Stomach smooth muscle (tissue), 2 donors: ENCODE measurements at regions not wholly inside any gene's neighbourhood (a gene's known extent, or its start where the extent isn't known, plus 50 kb on each side); places are given as distances from the start of the nearest gene placed in this dataset.
"Not testable (repeated sequence)": the region's sequence is repeated elsewhere in the genome, so short reads cannot be mapped to it uniquely, and the experiment has no call there.

ENCODE experiments used
- H3K27ac ChIP-seq: one replicate; pipeline ENCODE4 v1.7.0; 2013; ENCODE audit warnings: mild to moderate bottlenecking, low read length, inconsistent platforms
- H3K27me3 ChIP-seq, 2 donors: one replicate each; pipeline ENCODE4 v1.7.0; 2013; ENCODE audit warnings: low read length in 2 of 2; ENCODE audit not compliant: insufficient read depth in 2 of 2, control insufficient read depth in 1 of 2
- H3K36me3 ChIP-seq, 2 donors: one replicate each; pipeline ENCODE4 v1.7.0; 2013; ENCODE audit warnings: low read length in 2 of 2; ENCODE audit not compliant: control insufficient read depth in 2 of 2, insufficient read depth in 2 of 2
- H3K4me1 ChIP-seq: one replicate; pipeline ENCODE4 v1.7.0; 2013; ENCODE audit warnings: low read length; ENCODE audit not compliant: control insufficient read depth, insufficient read depth
- H3K4me3 ChIP-seq, 2 donors: one replicate each; pipeline ENCODE4 v1.7.0; 2013; ENCODE audit warnings: low read length in 2 of 2
- H3K9ac ChIP-seq, 2 donors: one replicate each; pipeline ENCODE4 v1.7.0; 2013; ENCODE audit warnings: low read length in 2 of 2, mild to moderate bottlenecking in 1 of 2
- H3K9me3 ChIP-seq, 2 donors: one replicate each; pipeline ENCODE4 v1.7.0; 2013; ENCODE audit warnings: low read length in 2 of 2; ENCODE audit not compliant: control insufficient read depth in 2 of 2
- donor health status: healthy.
- donor health status: Pancreatic carcinoma.

DNA sequence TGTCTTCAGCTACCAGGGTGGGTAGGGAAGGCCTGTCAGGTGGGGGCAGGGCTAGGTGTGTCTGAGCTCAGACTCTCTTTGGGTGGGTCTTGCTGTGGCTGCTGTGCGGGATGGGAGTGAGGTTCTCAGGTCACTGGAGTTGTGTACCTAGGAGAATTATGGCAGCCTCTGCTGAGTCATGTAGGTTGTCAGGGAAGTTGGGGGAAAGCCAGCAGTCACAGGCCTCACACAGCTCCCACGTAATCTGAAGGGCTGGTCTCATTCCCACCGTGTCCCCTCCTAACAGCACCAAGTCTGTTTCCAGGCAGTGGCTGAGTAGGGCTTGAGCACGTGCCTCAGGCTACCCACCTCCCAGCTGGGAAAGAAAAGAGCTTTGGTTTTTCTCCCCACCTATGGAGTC, 67.0 kb downstream of the CHCHD4 start:
- Histone ChIP-seq H3K27ac (no peak overlapping the region), H3K4me1 (no peaks in the 10 kb centered on the region), H3K9me3 (no peaks in the 10 kb centered on the region), H3K4me3 (no peak overlapping the region), H3K27me3 (no peaks in the 10 kb centered on the region), H3K36me3 (no peaks in the 10 kb centered on the region), H3K9ac (no peak overlapping the region)

DNA sequence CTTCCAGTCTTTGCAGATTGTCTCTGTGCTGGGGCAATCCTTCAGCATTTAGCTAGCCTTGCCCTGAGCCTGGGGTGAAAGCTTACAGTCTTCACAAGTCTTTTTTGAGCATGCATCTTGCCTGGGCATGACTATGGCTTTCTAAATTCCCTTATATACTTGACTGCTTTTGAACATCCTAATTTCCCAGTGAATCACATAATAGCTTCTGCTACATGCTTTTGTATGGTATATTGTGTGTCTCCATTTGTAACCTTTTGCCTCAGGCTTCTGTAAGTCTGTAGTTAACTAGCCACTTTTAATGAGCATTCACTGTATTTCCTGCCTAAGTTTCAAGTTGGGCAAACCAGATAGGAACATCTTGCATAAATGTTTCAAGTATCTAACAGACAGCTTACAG, 76.8 kb downstream of the CHCHD4 start:
- no peaks in the 10 kb centered on the region for H3K36me3 ChIP-seq
- no peaks in the 10 kb centered on the region for H3K27me3 ChIP-seq
- H3K9ac ChIP-seq, result no peak overlapping the region
- H3K4me1 ChIP-seq, result no peaks in the 10 kb centered on the region
- H3K9me3 ChIP-seq, result no peaks in the 10 kb centered on the region
- H3K4me3 ChIP-seq, result no peak overlapping the region
- no peak overlapping the region for H3K27ac ChIP-seq

DNA sequence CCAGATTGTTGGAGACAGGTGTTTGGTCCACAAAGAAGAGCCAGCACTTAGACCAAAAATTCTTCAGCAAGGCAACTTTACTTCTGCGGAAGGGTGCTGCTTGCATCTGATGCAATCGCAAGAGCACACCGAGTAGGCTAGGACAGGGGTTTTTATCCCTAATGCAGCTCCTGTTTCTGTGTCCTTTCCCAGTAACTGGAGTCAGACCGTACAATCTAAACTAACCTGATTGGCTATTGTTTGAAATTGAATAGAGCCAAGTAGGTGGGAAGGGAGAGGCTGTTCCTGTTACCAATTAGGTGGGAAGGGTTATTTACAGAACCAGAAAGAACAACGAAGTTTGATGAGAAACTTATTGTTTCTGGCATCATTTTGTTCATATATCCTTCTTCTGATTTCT, 77.6 kb downstream of the CHCHD4 start:
- H3K4me1 ChIP-seq, result no peaks in the 10 kb centered on the region
- no peak overlapping the region for H3K27ac ChIP-seq
- H3K27me3 ChIP-seq, result no peaks in the 10 kb centered on the region
- no peaks in the 10 kb centered on the region for H3K9me3 ChIP-seq
- no peak overlapping the region for H3K9ac ChIP-seq
- H3K36me3 ChIP-seq, result no peaks in the 10 kb centered on the region
- H3K4me3 ChIP-seq, result no peak overlapping the region

DNA sequence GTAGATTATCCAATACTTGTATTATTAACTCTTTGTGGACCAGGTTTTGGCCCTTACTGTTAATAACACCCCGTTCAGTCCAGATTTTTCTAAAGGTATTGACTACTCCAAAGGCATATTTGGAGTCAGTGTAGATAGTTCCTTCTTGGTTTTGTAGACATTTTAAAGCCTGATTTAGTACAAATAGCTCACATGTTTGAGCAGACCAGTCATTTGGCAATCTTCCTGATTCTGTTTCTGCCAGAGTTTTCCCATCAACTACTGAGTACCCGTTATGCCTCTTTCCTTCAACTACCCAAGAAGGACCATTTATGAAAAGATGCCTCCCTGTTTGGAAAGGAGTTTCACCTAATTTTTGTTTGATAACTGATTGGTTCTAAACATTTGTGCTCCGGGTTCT, 82.0 kb downstream of the CHCHD4 start:
- H3K4me3 ChIP-seq, result no peak overlapping the region
- H3K9ac ChIP-seq, result no peak overlapping the region
- H3K27ac ChIP-seq, result no peak overlapping the region

DNA sequence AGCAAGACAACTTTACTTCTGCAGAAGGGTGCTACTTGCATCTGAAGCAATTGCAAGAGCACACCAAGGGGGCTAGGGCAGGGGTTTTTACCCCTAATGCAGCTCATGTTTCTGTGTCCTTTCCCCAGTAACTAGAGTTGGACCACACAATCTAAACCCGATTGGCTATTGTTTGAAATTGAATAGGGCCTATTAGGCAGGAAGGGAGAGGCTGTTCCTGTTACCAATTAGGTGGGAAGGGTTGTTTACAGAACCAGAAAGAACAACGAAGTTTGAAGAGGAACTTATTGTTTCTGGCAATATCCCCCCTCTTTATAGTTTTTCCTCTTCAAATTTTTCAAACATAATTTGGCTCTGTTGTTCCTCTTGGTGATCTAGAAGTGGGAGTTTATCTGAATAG, 85.5 kb downstream of the CHCHD4 start:
- Histone ChIP-seq H3K27ac (no peak overlapping the region), H3K36me3 (no peaks in the 10 kb centered on the region)

More for the DNA sequence above, 82.0 kb downstream of the CHCHD4 start:
- Histone ChIP-seq H3K27me3 (no peaks in the 10 kb centered on the region), H3K4me1 (no peaks in the 10 kb centered on the region), H3K36me3 (no peaks in the 10 kb centered on the region), H3K9me3 (no peaks in the 10 kb centered on the region)

DNA sequence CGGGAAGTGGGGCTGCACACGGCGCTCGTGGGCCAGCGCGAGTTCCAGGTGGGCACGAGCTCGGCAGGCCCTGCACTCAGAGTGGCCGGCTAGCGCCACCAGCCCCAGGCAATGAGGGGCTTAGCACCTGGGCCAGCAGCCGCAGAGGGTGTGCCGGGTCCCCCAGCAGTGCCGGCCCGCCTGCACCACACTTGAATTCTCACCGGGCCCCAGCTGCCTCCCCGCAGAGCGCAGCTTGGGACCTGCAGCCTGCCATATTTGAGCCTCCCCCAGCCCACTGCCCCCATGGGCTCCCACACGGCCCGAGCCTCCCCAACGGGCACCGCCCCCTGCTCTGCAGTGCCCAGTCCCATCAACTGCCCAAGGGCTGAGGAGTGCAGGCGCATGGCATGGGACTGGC, 87.5 kb downstream of the CHCHD4 start:
- H3K27ac ChIP-seq, result no peak overlapping the region
- no peaks in the 10 kb centered on the region for H3K27me3 ChIP-seq
- no peaks in the 10 kb centered on the region for H3K36me3 ChIP-seq
- no peak overlapping the region for H3K9ac ChIP-seq
- no peaks in the 10 kb centered on the region for H3K4me1 ChIP-seq
- peaks cover 3 to 9% of the 10 kb centered on the region in 2 donors for H3K9me3 ChIP-seq
- no peak overlapping the region for H3K4me3 ChIP-seq

More for the DNA sequence above, 85.5 kb downstream of the CHCHD4 start:
- Histone ChIP-seq H3K4me1 (no peaks in the 10 kb centered on the region), H3K9me3 (peaks cover 3 to 9% of the 10 kb centered on the region in 2 donors), H3K27me3 (no peaks in the 10 kb centered on the region), H3K4me3 (no peak overlapping the region), H3K9ac (no peak overlapping the region)

DNA sequence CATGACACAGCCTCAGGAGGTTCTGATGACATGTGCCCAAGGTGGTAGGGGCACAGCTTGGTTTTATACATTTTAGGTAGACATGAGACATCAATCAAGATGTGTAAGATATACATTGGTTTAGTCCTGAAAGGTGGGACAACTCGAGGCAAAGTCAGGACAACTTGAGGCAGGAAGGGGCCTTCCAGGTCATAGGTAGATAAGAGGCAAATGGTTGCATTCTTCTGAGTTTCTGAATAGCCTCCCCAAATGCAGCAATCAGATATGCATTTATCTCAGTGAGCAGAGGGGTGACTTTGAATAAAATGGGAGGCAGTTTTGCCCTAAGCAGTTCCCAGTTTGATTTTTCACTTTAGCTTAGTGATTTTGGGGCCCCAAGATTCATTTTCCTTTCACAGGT, 91.6 kb downstream of the CHCHD4 start:
- Histone ChIP-seq H3K27me3 (no peaks in the 10 kb centered on the region), H3K9me3 (peaks cover 3 to 9% of the 10 kb centered on the region in 2 donors), H3K9ac (no peak overlapping the region), H3K4me3 (no peak overlapping the region), H3K36me3 (no peaks in the 10 kb centered on the region), H3K4me1 (no peaks in the 10 kb centered on the region), H3K27ac (no peak overlapping the region)

DNA sequence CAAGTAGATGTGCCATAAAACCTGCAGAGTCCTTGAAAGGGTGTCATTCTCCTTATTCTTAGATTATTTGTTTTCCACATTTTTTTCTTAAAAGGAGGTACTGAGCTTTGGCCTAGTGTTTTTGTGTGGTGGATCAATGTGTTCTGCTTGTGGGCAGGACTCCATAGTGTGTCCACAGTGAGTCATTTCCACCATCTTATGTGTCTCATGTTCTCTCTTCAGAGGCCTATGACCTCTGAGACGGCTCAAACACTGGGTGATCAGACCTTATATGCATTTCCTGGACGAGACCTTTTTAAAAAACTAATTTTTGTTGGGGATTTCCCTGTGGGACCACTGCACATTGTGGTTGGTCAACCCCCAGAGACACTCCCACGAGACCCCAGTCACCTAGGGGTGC, 93.4 kb downstream of the CHCHD4 start:
- H3K27me3 ChIP-seq, result no peaks in the 10 kb centered on the region
- no peak overlapping the region for H3K9ac ChIP-seq
- H3K27ac ChIP-seq, result no peak overlapping the region
- no peak overlapping the region for H3K4me3 ChIP-seq
- H3K36me3 ChIP-seq, result no peaks in the 10 kb centered on the region
- peaks cover 3 to 9% of the 10 kb centered on the region in 2 donors for H3K9me3 ChIP-seq
- no peaks in the 10 kb centered on the region for H3K4me1 ChIP-seq

DNA sequence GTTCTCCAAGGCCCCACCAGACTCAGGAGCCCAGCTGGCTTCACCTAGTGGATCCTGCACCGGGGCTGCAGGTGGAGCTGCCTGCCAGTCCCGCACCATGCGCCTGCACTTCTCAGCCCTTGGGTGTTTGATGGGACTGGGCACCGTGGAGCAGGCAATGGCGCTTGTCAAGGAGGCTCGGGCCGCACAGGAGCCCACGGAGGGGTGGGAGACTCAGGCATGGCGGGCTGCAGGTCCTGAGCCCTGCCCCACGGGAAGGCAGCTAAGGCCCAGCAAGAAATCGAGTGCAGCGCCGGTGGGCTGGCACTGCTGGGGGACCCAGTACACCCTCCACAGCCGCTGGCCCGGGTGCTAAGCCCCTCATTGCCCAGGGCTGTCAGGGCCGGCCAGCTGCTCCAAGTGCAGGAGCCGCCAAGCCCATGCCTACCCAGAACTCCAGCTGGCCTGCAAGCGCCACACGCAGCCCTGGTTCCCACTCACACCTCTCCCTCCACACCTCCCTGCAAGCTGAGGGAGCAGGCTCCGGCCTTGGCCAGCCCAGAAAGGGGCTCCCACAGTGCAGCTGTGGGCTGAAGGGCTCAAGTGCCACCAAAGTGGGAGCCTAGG, 95.2 kb downstream of the CHCHD4 start:
- not testable (repeated sequence) for H3K27ac ChIP-seq, H3K36me3 ChIP-seq, H3K9me3 ChIP-seq, H3K4me1 ChIP-seq, H3K4me3 ChIP-seq, H3K9ac ChIP-seq, H3K27me3 ChIP-seq

DNA sequence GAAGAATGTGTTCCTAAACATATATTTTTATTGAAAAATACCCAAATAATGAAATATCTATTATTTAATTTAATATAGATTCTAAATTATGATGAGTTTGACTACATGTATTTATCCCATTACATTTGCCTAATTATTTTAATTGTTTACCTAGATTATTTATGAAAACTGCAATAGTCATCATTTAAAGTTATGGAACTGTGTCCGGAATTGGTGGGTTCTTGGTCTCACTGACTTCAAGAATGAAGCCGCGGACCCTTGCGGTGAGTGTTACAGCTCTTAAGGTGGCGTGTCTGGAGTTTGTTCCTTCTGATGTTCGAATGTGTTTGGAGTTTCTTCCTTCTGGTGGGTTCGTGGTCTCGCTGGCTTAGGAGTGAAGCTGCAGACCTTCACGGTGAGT, 96.5 kb downstream of the CHCHD4 start:
- not testable (repeated sequence) for H3K4me3 ChIP-seq, H3K36me3 ChIP-seq, H3K9ac ChIP-seq, H3K9me3 ChIP-seq, H3K4me1 ChIP-seq, H3K27me3 ChIP-seq, H3K27ac ChIP-seq

DNA sequence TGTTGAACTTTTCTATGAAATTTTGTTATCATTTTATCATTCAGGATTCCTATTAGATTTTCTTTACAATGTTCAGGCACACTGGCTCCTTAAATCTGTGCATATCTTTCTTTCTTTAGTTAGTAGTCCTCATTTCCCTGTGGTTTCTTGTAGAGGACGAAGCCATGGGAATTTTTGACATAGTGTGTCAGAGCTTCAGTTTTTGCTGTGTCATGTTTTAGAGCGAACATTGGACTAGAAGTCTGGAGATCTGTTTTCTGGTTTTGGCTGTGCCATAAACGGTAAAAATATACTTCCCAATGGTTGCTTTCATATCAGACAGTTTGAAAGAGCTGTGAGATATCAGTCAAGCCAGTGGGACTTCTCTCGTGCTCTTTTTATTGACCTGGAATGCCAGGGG, 105.2 kb downstream of the CHCHD4 start:
- Histone ChIP-seq H3K36me3 (no peaks in the 10 kb centered on the region), H3K4me1 (no peaks in the 10 kb centered on the region), H3K9ac (no peak overlapping the region), H3K27ac (no peak overlapping the region), H3K27me3 (no peaks in the 10 kb centered on the region), H3K4me3 (no peak overlapping the region), H3K9me3 (no peaks in the 10 kb centered on the region)
